ENCODE measurements at regions not wholly inside any gene's neighbourhood (a gene's known extent, or its start where the extent isn't known, plus 50 kb on each side); places are given as distances from the start of the nearest gene placed in this dataset.

GRCh38 chr7:153510674-153511073 lies 541.5 kb upstream of the DPP6 start:
- TF ChIP-seq EZH2phosphoT487 (IDR thresholded peaks at IDR 0.05; ENCODE audit: low read depth) = no peak
- no peak for TF ChIP-seq CTCF (IDR thresholded peaks at IDR 0.05; ENCODE audit: low read depth, low read length)
- Histone ChIP-seq H3K4me1 (ENCODE audit: low read length) (no peaks in the 10 kb centered on the region), H3K27ac (ENCODE audit: low read length) (no peak overlapping the region), H3K9me3 (ENCODE audit: insufficient read depth, low read length) (no peaks in the 10 kb centered on the region), H3K79me2 (ENCODE audit: low read length) (no peaks in the 10 kb centered on the region), H3K9ac (ENCODE audit: low read length) (no peak overlapping the region), H3K4me3 (ENCODE audit: low read length) (no peak overlapping the region), H2AFZ (ENCODE audit: low read depth, low read length) (no peak overlapping the region), H3K36me3 (replicated peaks; ENCODE audit: low read depth, low read length) (no peaks in the 10 kb centered on the region), H3K27me3 (ENCODE audit: low read depth, low read length) (no peaks in the 10 kb centered on the region), H4K20me1 (ENCODE audit: insufficient read depth, low read length) (no peaks in the 10 kb centered on the region), H3K4me2 (ENCODE audit: low read length) (no peak overlapping the region)

- Histone ChIP-seq H3K4me3 (ENCODE audit: low read length) (no peak overlapping the region), H3K9me3 (ENCODE audit: insufficient read depth, low read length) (no peaks in the 10 kb centered on the region), H3K36me3 (replicated peaks; ENCODE audit: low read depth, low read length) (no peaks in the 10 kb centered on the region), H3K27ac (ENCODE audit: low read length) (no peak overlapping the region), H2AFZ (ENCODE audit: low read depth, low read length) (no peak overlapping the region), H3K4me2 (ENCODE audit: low read length) (no peak overlapping the region), H3K79me2 (ENCODE audit: low read length) (no peaks in the 10 kb centered on the region), H4K20me1 (ENCODE audit: insufficient read depth, low read length) (no peaks in the 10 kb centered on the region), H3K4me1 (ENCODE audit: low read length) (no peaks in the 10 kb centered on the region), H3K27me3 (ENCODE audit: low read depth, low read length) (no peaks in the 10 kb centered on the region), H3K9ac (ENCODE audit: low read length) (no peak overlapping the region)
- TF ChIP-seq EZH2phosphoT487 (IDR thresholded peaks at IDR 0.05; ENCODE audit: low read depth) = no peak
- TF ChIP-seq CTCF (IDR thresholded peaks at IDR 0.05; ENCODE audit: low read depth, low read length) = no peak
Observed at GRCh38 chr7:153514032-153514431, 538.2 kb upstream of the DPP6 start.

- Histone ChIP-seq H3K4me1 (ENCODE audit: low read length) (no peaks in the 10 kb centered on the region), H3K9ac (ENCODE audit: low read length) (no peak overlapping the region), H3K79me2 (ENCODE audit: low read length) (no peaks in the 10 kb centered on the region), H3K9me3 (ENCODE audit: insufficient read depth, low read length) (no peaks in the 10 kb centered on the region), H2AFZ (ENCODE audit: low read depth, low read length) (no peak overlapping the region), H4K20me1 (ENCODE audit: insufficient read depth, low read length) (no peaks in the 10 kb centered on the region), H3K27ac (ENCODE audit: low read length) (no peak overlapping the region), H3K27me3 (ENCODE audit: low read depth, low read length) (no peaks in the 10 kb centered on the region), H3K4me3 (ENCODE audit: low read length) (no peak overlapping the region), H3K36me3 (replicated peaks; ENCODE audit: low read depth, low read length) (no peaks in the 10 kb centered on the region), H3K4me2 (ENCODE audit: low read length) (no peak overlapping the region)
- TF ChIP-seq EZH2phosphoT487 (IDR thresholded peaks at IDR 0.05; ENCODE audit: low read depth) (no peak), CTCF (IDR thresholded peaks at IDR 0.05; ENCODE audit: low read depth, low read length) (no peak)
Observed at GRCh38 chr7:153515359-153515758, 536.8 kb upstream of the DPP6 start.

- H4K20me1 ChIP-seq (ENCODE audit: insufficient read depth, low read length) = no peaks in the 10 kb centered on the region
- no peak overlapping the region for H3K4me3 ChIP-seq (ENCODE audit: low read length)
- no peaks in the 10 kb centered on the region for H3K79me2 ChIP-seq (ENCODE audit: low read length)
- no peak overlapping the region for H3K27ac ChIP-seq (ENCODE audit: low read length)
- H3K4me2 ChIP-seq (ENCODE audit: low read length) = no peak overlapping the region
- no peak overlapping the region for H2AFZ ChIP-seq (ENCODE audit: low read depth, low read length)
- no peaks in the 10 kb centered on the region for H3K4me1 ChIP-seq (ENCODE audit: low read length)
- no peaks in the 10 kb centered on the region for H3K36me3 ChIP-seq (replicated peaks; ENCODE audit: low read depth, low read length)
- H3K27me3 ChIP-seq (ENCODE audit: low read depth, low read length) = no peaks in the 10 kb centered on the region
- TF ChIP-seq EZH2phosphoT487 (IDR thresholded peaks at IDR 0.05; ENCODE audit: low read depth) (no peak), CTCF (IDR thresholded peaks at IDR 0.05; ENCODE audit: low read depth, low read length) (no peak)
- H3K9me3 ChIP-seq (ENCODE audit: insufficient read depth, low read length) = no peaks in the 10 kb centered on the region
- no peak overlapping the region for H3K9ac ChIP-seq (ENCODE audit: low read length)
Observed at GRCh38 chr7:153518201-153518984, 533.8 kb upstream of the DPP6 start.
